Vagina (tissue), 2 donors: ENCODE measurements at regions not wholly inside any gene's neighbourhood (a gene's known extent, or its start where the extent isn't known, plus 50 kb on each side); places are given as distances from the start of the nearest gene placed in this dataset.
"Not testable (repeated sequence)": the region's sequence is repeated elsewhere in the genome, so short reads cannot be mapped to it uniquely, and the experiment has no call there.

Experiments used
- CTCF ChIP-seq, 3 experiments: fragments of 450-650 bp in 2 of 3; fragments of 200-600 bp in 1 of 3; sonication (generic) in 1 of 3; IDR thresholded peaks; one replicate each; pipeline ENCODE4 v1.5.1; 2017 to 2019; ENCODE audit warnings: antibody characterized with exemption in 3 of 3, mild to moderate bottlenecking in 2 of 3, moderate library complexity in 2 of 3
- POLR2A ChIP-seq, 2 donors: fragments of 450-650 bp; IDR thresholded peaks; one replicate each; pipeline ENCODE4 v1.6.1; 2017; ENCODE audit warnings: antibody characterized with exemption in 2 of 2, mild to moderate bottlenecking in 2 of 2, moderate library complexity in 2 of 2

GRCh38 chr15:31665732-31666131 lies 339.1 kb downstream of the KLF13 start:
- TF ChIP-seq POLR2A, CTCF (IDR thresholded peaks at IDR 0.05): not testable (repeated sequence)
